DMS114 treated with DMSO at 0.1 percent for 48 hours (cell line): ENCODE measurements at regions not wholly inside any gene's neighbourhood (a gene's known extent, or its start where the extent isn't known, plus 50 kb on each side); places are given as distances from the start of the nearest gene placed in this dataset.
"Not testable (repeated sequence)": the region's sequence is repeated elsewhere in the genome, so short reads cannot be mapped to it uniquely, and the experiment has no call there.

Experiments used
- DNase-seq: peaks from one replicate; lab custom pipeline; 2025; ENCODE audit not compliant: unreplicated experiment; lab: John Stamatoyannopoulos, UW

DNA sequence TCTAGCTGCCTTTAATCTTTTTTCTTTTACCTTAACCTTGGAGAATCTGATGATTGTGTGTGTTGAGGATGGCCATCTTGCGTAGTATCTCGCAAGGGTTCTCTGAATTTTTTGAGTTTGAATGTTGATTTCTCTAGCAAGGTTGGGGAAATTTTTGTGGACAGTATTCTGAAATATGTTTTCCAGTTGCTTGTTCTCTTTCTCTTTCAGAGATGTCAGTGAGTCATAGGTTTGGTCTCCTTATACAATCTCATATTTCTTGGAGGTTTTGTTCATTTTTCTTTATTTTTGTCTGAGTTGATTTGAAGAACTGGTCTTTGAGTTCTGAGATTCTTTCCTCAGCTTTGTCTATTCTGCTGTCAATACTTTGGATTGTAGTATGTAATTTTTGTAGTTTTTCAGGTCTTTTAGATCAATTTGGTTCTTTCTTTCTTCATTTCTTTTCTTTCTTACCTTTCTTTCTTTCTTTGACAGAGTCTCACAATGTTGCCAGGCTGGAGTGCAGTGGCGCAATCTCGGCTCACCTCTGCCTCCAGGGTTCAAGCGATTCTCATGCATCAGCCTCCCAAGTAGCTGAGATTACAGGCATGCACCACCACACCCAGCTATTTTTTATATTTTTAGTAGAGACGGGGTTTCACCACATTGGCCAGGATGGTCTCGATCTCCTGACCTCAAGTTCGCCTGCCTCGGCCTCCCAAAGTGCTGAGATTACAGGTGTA is 366.4 kb upstream of the RASGRP1 start:
- no peak for DNase-seq

- no peak for DNase-seq
Measured at GRCh38 chr15:38941399-38941953, 376.9 kb upstream of the RASGRP1 start.

DNA sequence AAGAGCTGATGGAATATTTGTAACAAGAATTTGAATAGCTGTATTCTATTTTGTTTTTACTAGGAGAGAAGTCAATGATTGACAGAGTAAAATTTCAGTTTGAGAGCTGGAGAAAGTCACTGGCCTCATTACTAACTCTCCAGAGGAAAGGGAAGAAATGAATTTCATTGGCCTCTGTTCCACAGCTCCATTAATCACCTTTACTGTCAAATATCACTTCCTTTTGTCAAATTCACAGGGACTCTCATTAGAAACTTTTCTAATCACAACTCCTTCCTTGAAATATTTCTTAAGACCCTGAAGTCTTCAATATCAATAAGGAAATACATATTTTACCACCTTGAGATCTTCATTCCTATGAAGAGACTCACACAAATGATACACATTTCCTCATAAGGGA is 379.9 kb upstream of the RASGRP1 start:
- DNase-seq, result no peak

DNA sequence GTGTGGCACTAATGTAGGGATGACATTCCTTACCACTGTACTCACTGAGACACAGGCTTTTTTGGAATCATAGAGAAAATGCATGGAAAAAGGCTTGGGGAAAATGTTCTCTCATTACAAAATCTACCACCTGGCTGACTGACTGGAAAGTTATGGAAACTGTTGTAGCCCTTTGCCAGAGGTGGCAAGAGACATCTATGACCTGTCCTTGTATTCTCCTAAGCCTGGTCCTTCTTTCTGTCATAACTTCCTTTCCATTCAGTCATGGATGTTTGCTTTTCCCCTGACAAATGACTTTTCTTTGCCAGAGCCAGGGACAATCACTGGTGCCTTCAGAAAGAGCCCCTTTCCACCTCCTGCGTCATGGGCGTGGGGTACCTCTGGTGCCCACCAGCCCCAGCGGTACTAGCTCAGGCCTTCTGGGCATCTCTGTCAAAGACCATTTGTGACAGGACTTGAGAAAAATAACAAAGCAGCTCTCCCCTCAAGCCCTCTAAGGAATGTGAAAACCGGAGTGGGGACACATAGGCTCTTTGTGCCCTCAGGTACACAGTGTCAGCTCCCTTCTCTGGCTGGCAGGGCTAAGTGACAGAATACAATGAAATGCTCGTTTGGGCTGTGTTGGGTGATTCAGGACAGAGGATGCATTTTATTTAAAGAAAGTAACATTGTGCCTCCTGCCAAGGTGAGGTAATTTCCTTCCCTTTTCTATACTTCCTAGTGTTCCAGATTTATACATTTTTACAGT is 381.1 kb upstream of the RASGRP1 start:
- DNase-seq, result no peak

DNA sequence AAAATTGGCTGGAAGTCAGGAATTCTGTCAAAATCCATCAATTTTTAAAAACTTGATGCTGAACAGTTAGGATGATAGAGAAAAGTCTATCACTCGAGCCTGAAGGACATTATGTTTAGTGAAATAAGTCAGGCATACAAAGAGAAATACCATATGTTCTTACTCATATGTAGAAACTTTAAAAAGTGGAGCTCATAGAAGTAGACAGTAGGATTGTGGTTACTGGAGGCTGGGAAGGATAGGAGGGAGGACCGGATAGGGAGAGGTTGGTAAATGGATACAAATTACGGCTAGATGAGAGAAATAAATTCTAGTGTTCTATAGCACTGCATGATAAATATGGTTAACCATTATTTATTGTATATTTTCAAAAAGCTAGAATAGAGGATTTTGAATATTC is 389.5 kb upstream of the RASGRP1 start:
- no peak for DNase-seq

- DNase-seq, result no peak
Measured at GRCh38 chr15:38961456-38961855, 396.8 kb upstream of the RASGRP1 start.

DNA sequence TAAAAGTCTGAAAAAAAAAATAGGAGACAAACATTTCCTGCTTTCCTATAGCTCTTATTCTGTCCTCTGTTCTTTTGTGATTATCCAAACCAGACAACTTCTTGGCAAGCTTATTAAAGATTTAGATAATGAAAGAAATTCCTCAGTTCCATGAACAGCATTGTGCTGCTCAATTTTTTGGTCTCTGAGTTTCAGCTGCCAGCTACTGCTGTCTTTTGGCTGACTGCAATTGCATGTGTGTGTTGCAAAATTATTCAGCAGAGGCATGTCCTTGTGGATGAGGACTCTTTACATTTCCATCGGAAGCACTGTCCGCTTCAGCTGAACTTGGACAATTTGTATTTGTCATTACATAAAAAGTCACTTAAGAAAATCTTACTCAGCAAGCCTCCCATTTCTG is 397.3 kb upstream of the RASGRP1 start:
- DNase-seq, result no peak

DNA sequence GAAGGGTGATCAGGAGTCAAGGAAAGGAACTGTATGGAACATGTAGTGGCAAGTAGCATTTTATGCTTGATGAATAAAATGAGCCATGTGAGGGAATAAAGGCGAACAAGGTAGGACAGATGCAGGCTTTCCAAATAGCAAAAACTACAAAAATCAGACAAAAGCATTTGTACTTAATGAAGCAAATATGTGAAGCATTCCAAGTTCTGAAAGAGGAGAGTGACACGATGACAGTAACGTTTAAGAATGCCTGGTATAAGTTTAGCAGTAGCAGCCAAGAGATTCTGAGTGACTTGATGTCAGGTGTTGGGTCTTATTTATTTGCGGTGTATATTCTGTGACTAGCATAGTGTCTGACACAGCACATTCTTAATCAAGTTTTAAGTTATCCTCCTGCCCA is 408.2 kb upstream of the RASGRP1 start:
- no peak for DNase-seq

DNA sequence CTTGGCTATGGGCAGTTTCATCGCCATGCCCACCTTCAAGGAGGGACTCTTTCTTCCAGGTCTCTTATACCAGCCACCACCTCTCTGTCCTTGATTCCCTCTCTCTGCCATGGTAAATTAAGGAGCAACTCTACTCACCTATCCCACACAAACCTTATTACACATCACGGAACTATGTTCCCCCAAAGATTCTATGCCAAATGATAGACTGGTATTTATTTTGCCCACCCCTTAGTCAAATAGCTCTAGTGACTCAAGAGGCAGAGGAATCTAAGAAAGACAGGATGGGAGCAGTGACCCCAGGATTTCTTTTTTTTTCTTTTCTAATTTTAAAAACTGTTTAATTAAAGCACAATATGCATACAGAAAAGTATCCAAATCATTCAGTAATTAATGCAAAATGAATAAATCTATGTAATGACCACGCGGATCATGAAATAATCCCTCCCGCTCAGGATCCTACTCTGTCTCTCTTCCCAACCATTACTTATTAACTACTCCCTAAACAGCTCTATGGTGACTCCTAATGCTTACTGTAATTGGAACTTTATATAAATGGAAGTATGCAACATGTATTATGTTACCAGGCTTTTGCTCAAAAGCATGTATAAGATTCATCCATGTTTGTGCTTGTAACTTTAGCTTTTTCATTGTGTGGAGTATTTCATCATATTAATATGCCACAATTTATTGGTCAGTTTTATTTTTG is 410.8 kb upstream of the RASGRP1 start:
- no peak for DNase-seq

DNA sequence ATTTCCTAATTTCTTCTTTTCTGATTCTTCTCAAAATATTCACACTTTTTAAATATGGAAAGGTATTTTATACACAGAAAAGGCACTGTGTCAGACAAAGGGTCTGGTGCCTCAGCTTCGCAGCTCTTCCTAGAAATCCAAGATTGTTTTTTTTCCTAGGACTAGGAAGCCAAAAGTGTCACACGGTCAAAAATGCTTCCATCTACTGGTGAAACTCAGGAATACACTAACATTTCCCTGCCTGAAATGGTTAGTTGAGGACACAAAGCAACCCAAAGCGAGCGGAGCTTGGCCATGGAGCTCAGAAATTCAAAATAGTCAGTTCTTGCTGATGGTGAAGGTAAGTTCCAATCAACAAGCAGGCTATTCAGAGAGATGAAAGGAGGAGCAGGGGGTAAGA is 426.5 kb upstream of the RASGRP1 start:
- peak; percentile 21 for DNase-seq

GRCh38 chr15:38991701-38992100 is 427.1 kb upstream of the RASGRP1 start:
- no peak for DNase-seq

DNA sequence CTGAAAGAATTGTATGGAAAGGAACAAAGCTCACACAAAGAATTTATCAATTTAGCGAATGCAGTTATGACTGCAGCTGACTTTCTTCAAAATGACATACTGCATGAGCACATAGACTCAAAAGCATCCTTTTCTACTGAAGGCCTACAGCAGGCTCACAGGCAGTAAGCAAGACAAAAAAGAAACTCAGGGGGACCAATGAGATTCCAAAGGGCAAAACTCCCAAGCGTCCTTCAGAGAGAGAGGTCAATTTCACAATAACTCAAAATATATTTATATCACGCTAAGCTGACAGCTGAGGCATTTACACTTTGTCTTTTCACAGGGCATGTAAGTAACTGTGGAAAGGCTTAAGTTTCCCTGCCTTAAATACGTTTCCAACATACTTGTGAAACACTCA is 427.9 kb upstream of the RASGRP1 start:
- DNase-seq, result no peak

DNA sequence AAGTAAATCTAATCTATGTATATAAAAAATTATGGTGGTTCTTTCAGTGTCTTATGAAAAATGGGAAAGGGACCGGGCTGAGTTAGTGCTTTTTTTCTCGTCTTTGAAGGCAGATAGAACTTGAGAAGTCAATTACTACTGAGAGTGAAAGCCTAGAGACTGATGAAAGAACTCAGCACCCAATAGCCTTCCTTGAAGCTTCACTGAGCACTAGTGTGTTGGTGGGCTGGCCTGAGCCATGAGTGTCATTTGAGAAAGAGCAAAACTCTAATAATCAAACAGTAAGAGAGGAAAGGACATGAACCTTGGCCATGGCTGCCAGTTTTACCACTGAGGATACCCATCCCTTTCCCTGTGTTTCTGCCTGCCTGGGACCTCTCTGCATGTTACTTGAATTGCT is 428.3 kb upstream of the RASGRP1 start:
- no peak for DNase-seq

DNA sequence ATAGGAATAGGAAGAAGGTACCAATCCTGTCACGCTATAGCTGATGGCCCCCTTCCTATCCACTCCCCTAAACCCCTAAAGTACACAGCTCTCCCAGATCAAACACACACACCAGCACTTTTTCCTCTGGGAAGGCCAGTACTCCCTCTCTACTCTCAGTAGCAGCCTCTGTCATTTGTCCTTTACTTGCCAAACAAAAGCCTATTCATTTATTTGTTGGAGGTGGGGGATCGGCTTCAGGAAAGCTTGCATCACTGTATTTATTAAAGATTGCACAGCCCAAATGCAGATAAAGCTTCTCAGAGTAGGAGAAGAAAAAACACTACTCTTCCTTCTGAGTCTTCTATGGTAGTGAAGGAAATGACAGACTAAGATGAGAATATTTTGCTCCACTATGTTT is 429.7 kb upstream of the RASGRP1 start:
- no peak for DNase-seq

DNA sequence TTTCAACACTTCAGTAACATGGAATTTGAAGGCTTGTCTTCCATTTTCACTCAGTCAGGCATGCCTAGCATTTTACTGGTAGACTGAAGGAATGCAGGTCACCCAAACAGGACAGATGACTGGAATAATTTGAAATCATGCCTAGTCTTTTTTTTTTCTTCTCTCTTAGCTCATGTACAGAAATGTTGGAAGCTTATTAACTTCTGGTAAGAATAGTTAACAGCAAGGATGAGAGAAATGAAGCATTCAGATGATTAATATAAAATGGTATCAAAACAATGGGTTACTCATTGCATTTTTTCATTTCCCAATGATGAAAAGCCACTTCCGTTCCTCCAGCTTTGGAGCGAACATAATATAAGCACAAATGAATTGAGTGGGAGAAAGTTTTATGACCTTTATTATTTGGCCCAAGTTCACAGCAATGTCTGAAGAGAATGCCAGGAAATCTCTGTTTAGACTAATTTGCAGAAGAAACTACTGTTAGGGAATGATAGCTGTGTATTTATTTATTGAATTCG is 431.6 kb upstream of the RASGRP1 start:
- no peak for DNase-seq

GRCh38 chr15:38997841-38998240 is 433.2 kb upstream of the RASGRP1 start:
- DNase-seq, result no peak

GRCh38 chr15:39000008-39000734 is 435.6 kb upstream of the RASGRP1 start:
- DNase-seq, result no peak

DNA sequence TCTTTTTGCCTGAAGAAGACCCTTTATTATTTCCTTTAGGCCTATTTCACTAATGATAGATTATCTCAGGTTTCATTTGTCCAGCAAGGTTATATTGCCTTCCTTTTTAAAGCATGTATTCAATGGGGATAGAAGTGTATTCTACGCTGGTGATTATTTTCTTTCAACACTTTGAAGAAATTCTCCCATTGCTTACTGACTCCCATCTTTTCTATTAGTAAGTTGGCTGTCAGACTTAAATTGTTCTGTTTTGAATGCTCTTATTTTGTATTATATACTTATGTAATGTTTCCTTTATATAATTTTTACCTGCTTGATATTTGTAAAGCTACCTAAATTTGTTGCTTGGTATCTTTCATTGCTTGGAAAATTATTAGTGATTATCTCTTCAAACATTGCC is 445.1 kb upstream of the RASGRP1 start:
- DNase-seq, result no peak

- DNase-seq, result not testable (repeated sequence)
Measured at GRCh38 chr15:39011066-39011465, 446.5 kb upstream of the RASGRP1 start.

- DNase-seq, result no peak
Measured at GRCh38 chr15:39013262-39013661, 448.6 kb upstream of the RASGRP1 start.

DNA sequence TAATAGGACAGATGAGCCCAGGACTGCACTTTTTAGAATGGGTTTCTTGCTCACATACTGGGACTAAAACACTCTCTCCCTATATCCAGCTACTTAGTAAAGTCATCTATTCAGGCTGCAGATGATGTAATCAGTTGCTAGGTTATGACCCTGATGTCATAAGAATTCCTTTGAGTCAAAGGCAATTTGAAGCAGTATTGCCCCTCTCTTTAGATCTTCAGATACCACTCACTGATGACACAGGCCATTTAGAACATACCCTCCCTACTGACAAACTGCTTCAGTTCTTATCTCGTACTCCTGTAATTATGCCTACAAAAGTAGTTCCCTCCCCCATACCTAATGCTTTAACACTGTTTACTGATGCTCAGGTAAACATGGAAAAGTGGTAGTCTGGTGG is 450.1 kb upstream of the RASGRP1 start:
- DNase-seq, result no peak
